Spinal cord (tissue), 9 donors: ENCODE measurements at regions not wholly inside any gene's neighbourhood (a gene's known extent, or its start where the extent isn't known, plus 50 kb on each side); places are given as distances from the start of the nearest gene placed in this dataset.
A peak's percentile ranks its signal among the peaks of the same experiment; 100 is the strongest.

Source experiments
- DNase-seq, 6 donors: peaks; one replicate each; pipeline versions ENCODE4 v3.0.0 to v3.0.0-alpha.2; 2013 to 2015; ENCODE audit warnings: low spot score in 6 of 6, low read depth in 4 of 6
- H3K27ac ChIP-seq: one replicate; pipeline ENCODE4 v1.5.1; 2013; ENCODE audit warnings: low read depth, low read length, control low read depth
- H3K27me3 ChIP-seq: one replicate; pipeline ENCODE4 v1.6.1; 2013; ENCODE audit warnings: low read length; ENCODE audit not compliant: control insufficient read depth, insufficient read depth
- H3K36me3 ChIP-seq: one replicate; pipeline ENCODE4 v1.6.1; 2013; ENCODE audit warnings: low read length; ENCODE audit not compliant: control insufficient read depth, insufficient read depth
- H3K4me1 ChIP-seq: one replicate; pipeline ENCODE4 v1.6.1; 2013; ENCODE audit warnings: low read length; ENCODE audit not compliant: control insufficient read depth, insufficient read depth
- H3K4me3 ChIP-seq: one replicate; pipeline ENCODE4 v1.5.1; 2013; ENCODE audit warnings: low read depth, low read length, control low read depth
- H3K9me3 ChIP-seq: one replicate; pipeline ENCODE4 v1.6.1; 2013; ENCODE audit warnings: low read length; ENCODE audit not compliant: control insufficient read depth, insufficient read depth
- WGBS: methylation state at CpG from one replicate; pipeline ENCODE4 v1.1.5; 2013; ENCODE audit warnings: missing lambda C conversion rate; ENCODE audit not compliant: insufficient coverage; 5-methylcytosine and 5-hydroxymethylcytosine counted together
- donor health status: healthy.

- WGBS, result 100% methylated on average over 4 of the region's 4 CpGs
- Histone ChIP-seq H3K36me3 (no peaks in the 10 kb centered on the region), H3K4me3 (no peak overlapping the region), H3K27ac (no peak overlapping the region), H3K9me3 (no peaks in the 10 kb centered on the region), H3K27me3 (no peaks in the 10 kb centered on the region), H3K4me1 (no peaks in the 10 kb centered on the region)
- no peak for DNase-seq
These were observed 157.1 kb downstream of the TLE1 start for GRCh38 chr9:81532251-81532650.

- DNase-seq, result no peak
- WGBS, result 95% methylated on average over 6 of the region's 6 CpGs
- Histone ChIP-seq H3K27ac (no peak overlapping the region), H3K4me3 (no peak overlapping the region), H3K36me3 (no peaks in the 10 kb centered on the region), H3K27me3 (no peaks in the 10 kb centered on the region), H3K9me3 (no peaks in the 10 kb centered on the region), H3K4me1 (no peaks in the 10 kb centered on the region)
These were observed 157.8 kb downstream of the TLE1 start for GRCh38 chr9:81531511-81531910.

GRCh38 chr9:81530846-81531245, 158.5 kb downstream of the TLE1 start:
- WGBS, result no CpG with 5 or more reads among the region's 4 CpGs
- H3K27ac ChIP-seq, result no peak overlapping the region
- no peak overlapping the region for H3K4me3 ChIP-seq
- no peak for DNase-seq
- no peaks in the 10 kb centered on the region for H3K27me3 ChIP-seq
- H3K4me1 ChIP-seq, result no peaks in the 10 kb centered on the region
- H3K36me3 ChIP-seq, result no peaks in the 10 kb centered on the region
- H3K9me3 ChIP-seq, result no peaks in the 10 kb centered on the region

- no peaks in the 10 kb centered on the region for H3K27me3 ChIP-seq
- no peaks in the 10 kb centered on the region for H3K36me3 ChIP-seq
- H3K4me1 ChIP-seq, result no peaks in the 10 kb centered on the region
- H3K9me3 ChIP-seq, result no peaks in the 10 kb centered on the region
- H3K4me3 ChIP-seq, result no peak overlapping the region
- DNase-seq, result no peak
- WGBS, result 83% methylated on average over 2 of the region's 5 CpGs
- no peak overlapping the region for H3K27ac ChIP-seq
These were observed 159.0 kb downstream of the TLE1 start for GRCh38 chr9:81530310-81530810.

- no peak overlapping the region for H3K4me3 ChIP-seq
- no peaks in the 10 kb centered on the region for H3K4me1 ChIP-seq
- H3K27me3 ChIP-seq, result no peaks in the 10 kb centered on the region
- no peak overlapping the region for H3K27ac ChIP-seq
- WGBS, result no CpG with 5 or more reads among the region's 1 CpG
- no peaks in the 10 kb centered on the region for H3K9me3 ChIP-seq
- DNase-seq, result no peak
- no peaks in the 10 kb centered on the region for H3K36me3 ChIP-seq
These were observed 159.7 kb downstream of the TLE1 start for GRCh38 chr9:81529556-81530193.

- Histone ChIP-seq H3K36me3 (no peaks in the 10 kb centered on the region), H3K9me3 (no peaks in the 10 kb centered on the region), H3K27me3 (no peaks in the 10 kb centered on the region), H3K27ac (no peak overlapping the region), H3K4me1 (no peaks in the 10 kb centered on the region), H3K4me3 (no peak overlapping the region)
- DNase-seq, result no peak
- 80% methylated on average over 2 of the region's 2 CpGs for WGBS
These were observed 162.8 kb downstream of the TLE1 start for GRCh38 chr9:81526587-81526986.

- 68% methylated on average over 3 of the region's 8 CpGs for WGBS
- no peaks in the 10 kb centered on the region for H3K27me3 ChIP-seq
- no peaks in the 10 kb centered on the region for H3K36me3 ChIP-seq
- H3K9me3 ChIP-seq, result no peaks in the 10 kb centered on the region
- no peaks in the 10 kb centered on the region for H3K4me1 ChIP-seq
- H3K27ac ChIP-seq, result no peak overlapping the region
- no peak overlapping the region for H3K4me3 ChIP-seq
- peak in 4 of 6 donors; percentile 20 to 81 (median 44) for DNase-seq
These were observed 166.4 kb downstream of the TLE1 start for GRCh38 chr9:81522716-81523551.

- DNase-seq, result no peak
- Histone ChIP-seq H3K27me3 (no peaks in the 10 kb centered on the region), H3K4me1 (no peaks in the 10 kb centered on the region), H3K36me3 (no peaks in the 10 kb centered on the region), H3K4me3 (no peak overlapping the region), H3K27ac (no peak overlapping the region), H3K9me3 (no peaks in the 10 kb centered on the region)
- 92% methylated on average over 3 of the region's 3 CpGs for WGBS
These were observed 167.5 kb downstream of the TLE1 start for GRCh38 chr9:81521892-81522291.

- H3K27me3 ChIP-seq, result no peaks in the 10 kb centered on the region
- WGBS, result no CpG with 5 or more reads among the region's 2 CpGs
- DNase-seq, result peak in 2 of 6 donors; percentile 8 to 36
- no peaks in the 10 kb centered on the region for H3K36me3 ChIP-seq
- no peaks in the 10 kb centered on the region for H3K4me1 ChIP-seq
- no peak overlapping the region for H3K4me3 ChIP-seq
- no peaks in the 10 kb centered on the region for H3K9me3 ChIP-seq
- H3K27ac ChIP-seq, result no peak overlapping the region
These were observed 169.4 kb downstream of the TLE1 start for GRCh38 chr9:81519816-81520495.
